Transverse colon (tissue), 3 donors: ENCODE measurements at regions not wholly inside any gene's neighbourhood (a gene's known extent, or its start where the extent isn't known, plus 50 kb on each side); places are given as distances from the start of the nearest gene placed in this dataset.

Experiments
- CTCF ChIP-seq, 5 experiments: fragments of 200-600 bp in 3 of 5; fragments of 450-650 bp in 2 of 5; sonication (generic) in 3 of 5; IDR thresholded peaks; 1 replicate in 2 of 5; 2 replicates in 3 of 5; pipeline ENCODE4 v1.5.1; 2016 to 2017; ENCODE audit warnings: antibody characterized with exemption in 5 of 5, inconsistent platforms in 3 of 5, mild to moderate bottlenecking in 2 of 5, moderate library complexity in 1 of 5
- POLR2A ChIP-seq: fragments of 450-650 bp; IDR thresholded peaks from one replicate; pipeline ENCODE4 v1.6.1; 2016; ENCODE audit warnings: antibody characterized with exemption, mild to moderate bottlenecking, moderate library complexity

GRCh38 chr1:42035205-42035829, 116.6 kb upstream of the HIVEP3 start:
- TF ChIP-seq CTCF (IDR thresholded peaks at IDR 0.05) (peak in 4 of 5 experiments; percentile 17 to 44 (median 20)), POLR2A (no peak)
